ENCODE measurements at regions not wholly inside any gene's neighbourhood (a gene's known extent, or its start where the extent isn't known, plus 50 kb on each side); places are given as distances from the start of the nearest gene placed in this dataset.
A peak's percentile ranks its signal among the peaks of the same experiment; 100 is the strongest.

DNA sequence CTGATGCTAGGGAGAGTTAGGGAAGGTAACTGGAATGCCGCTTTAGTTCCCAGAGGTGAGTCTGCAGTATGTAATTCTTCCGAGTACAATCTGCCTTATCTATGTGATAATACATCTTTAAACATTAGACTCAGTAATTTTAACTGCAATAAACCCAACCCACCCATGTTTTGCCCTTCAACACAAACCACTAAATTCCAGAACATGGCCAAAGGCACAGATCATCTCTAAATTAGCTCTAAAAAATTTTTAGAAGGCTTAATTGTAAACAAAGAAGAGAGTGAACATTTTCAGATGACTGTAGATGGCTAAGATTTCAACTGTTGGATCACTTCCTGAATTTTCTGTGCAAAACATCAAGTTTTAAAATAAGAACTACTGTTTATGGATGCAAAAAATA lies 488.7 kb upstream of the ID2 start:
- no peaks in the 10 kb centered on the region for H3K27me3 ChIP-seq
- no peak overlapping the region for H3K27ac ChIP-seq
- no peak for DNase-seq (ENCODE audit: low read depth in 1 of 2, low spot score in 1 of 2)
- H3K36me3 ChIP-seq = no peaks in the 10 kb centered on the region
- H3K4me1 ChIP-seq (ENCODE audit: low read depth) = no peaks in the 10 kb centered on the region
- H3K9me3 ChIP-seq (ENCODE audit: low read depth) = no peaks in the 10 kb centered on the region
- TF ChIP-seq CTCF (IDR thresholded peaks at IDR 0.05; ENCODE audit: low read depth, low read length) = no peak
- no peak overlapping the region for H3K4me3 ChIP-seq

GRCh38 chr2:8193686-8194615 lies 487.9 kb upstream of the ID2 start:
- Histone ChIP-seq H3K36me3 (no peaks in the 10 kb centered on the region), H3K4me3 (no peak overlapping the region), H3K27ac (no peak overlapping the region), H3K9me3 (ENCODE audit: low read depth) (no peaks in the 10 kb centered on the region), H3K4me1 (ENCODE audit: low read depth) (no peaks in the 10 kb centered on the region), H3K27me3 (no peaks in the 10 kb centered on the region)
- no peak for DNase-seq (ENCODE audit: low read depth in 1 of 2, low spot score in 1 of 2)
- no peak for TF ChIP-seq CTCF (IDR thresholded peaks at IDR 0.05; ENCODE audit: low read depth, low read length)

DNA sequence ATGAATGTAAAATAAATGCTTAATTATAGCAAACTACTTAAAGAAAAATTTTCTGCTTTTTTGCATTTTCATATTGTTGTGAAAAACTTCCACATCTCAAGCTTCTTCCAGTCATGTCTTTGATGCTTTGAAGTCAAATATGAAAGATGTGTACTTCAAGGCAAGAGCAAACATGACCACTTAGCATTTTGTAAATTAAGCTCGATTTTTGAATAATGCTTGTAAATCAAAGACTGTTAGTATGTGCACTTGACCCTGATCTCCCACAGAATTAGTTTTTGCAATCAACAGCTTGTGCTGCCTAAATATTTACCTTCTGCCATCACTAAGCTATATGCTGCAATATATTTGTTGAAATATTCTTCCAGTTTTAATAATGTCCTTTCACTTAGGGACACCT lies 486.1 kb upstream of the ID2 start:
- Histone ChIP-seq H3K4me1 (ENCODE audit: low read depth) (no peaks in the 10 kb centered on the region), H3K36me3 (no peaks in the 10 kb centered on the region), H3K27ac (no peak overlapping the region), H3K9me3 (ENCODE audit: low read depth) (no peaks in the 10 kb centered on the region), H3K4me3 (no peak overlapping the region), H3K27me3 (no peaks in the 10 kb centered on the region)
- no peak for TF ChIP-seq CTCF (IDR thresholded peaks at IDR 0.05; ENCODE audit: low read depth, low read length)
- no peak for DNase-seq (ENCODE audit: low read depth in 1 of 2, low spot score in 1 of 2)

DNA sequence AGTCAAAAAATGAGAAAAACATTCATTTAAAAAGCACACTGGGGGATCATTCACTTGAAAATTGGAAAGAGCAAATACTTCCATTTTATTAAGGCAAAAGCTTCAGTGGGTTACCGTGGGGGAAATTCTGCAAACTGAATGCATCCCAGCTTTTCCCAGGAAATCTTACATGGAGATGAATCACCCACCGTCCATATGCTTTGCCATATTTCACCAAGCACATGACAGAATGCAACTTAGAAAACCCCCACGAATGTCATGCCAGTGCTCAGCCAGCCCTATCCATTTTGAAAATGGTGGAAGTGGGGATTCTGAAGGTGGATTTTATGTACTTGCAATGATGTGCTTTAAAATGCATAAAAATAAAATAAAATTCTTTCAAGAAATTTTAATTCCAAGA lies 485.5 kb upstream of the ID2 start:
- H3K27me3 ChIP-seq = no peaks in the 10 kb centered on the region
- DNase-seq (ENCODE audit: low read depth in 1 of 2, low spot score in 1 of 2) = no peak
- H3K4me3 ChIP-seq = no peak overlapping the region
- TF ChIP-seq CTCF (IDR thresholded peaks at IDR 0.05; ENCODE audit: low read depth, low read length) = no peak
- no peaks in the 10 kb centered on the region for H3K36me3 ChIP-seq
- no peaks in the 10 kb centered on the region for H3K4me1 ChIP-seq (ENCODE audit: low read depth)
- no peak overlapping the region for H3K27ac ChIP-seq
- H3K9me3 ChIP-seq (ENCODE audit: low read depth) = no peaks in the 10 kb centered on the region

DNA sequence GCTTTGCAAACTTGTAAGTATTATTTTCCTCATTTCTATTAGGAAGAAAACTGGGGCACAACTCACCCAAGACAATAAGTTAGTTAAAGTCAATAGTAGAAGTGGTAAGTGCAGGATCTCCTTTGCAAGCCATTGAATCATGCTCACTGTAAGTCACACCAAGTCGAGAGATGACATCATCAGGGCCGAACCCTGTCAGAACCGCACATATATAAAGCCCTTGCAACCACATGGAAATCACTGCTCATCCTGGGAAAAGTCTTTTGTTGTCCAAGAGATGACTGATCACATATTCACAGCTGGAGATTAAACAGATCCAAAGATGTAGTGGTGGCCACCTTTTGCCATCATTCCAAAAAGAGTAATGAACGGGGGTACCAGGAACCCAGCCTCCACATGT lies 484.8 kb upstream of the ID2 start:
- no peaks in the 10 kb centered on the region for H3K36me3 ChIP-seq
- no peak overlapping the region for H3K4me3 ChIP-seq
- DNase-seq (ENCODE audit: low read depth in 1 of 2, low spot score in 1 of 2) = peak in 1 of 2 donors; percentile 6

More for the DNA sequence above, 484.8 kb upstream of the ID2 start:
- H3K27ac ChIP-seq = no peak overlapping the region
- no peaks in the 10 kb centered on the region for H3K27me3 ChIP-seq
- no peaks in the 10 kb centered on the region for H3K4me1 ChIP-seq (ENCODE audit: low read depth)
- no peaks in the 10 kb centered on the region for H3K9me3 ChIP-seq (ENCODE audit: low read depth)
- TF ChIP-seq CTCF (IDR thresholded peaks at IDR 0.05; ENCODE audit: low read depth, low read length) = no peak
